ENCODE measurements at regions not wholly inside any gene's neighbourhood (a gene's known extent, or its start where the extent isn't known, plus 50 kb on each side); places are given as distances from the start of the nearest gene placed in this dataset.

GRCh38 chr3:117133066-117133465 is 423.5 kb downstream of the TUSC7 start:
- TF ChIP-seq, protein P1, sequence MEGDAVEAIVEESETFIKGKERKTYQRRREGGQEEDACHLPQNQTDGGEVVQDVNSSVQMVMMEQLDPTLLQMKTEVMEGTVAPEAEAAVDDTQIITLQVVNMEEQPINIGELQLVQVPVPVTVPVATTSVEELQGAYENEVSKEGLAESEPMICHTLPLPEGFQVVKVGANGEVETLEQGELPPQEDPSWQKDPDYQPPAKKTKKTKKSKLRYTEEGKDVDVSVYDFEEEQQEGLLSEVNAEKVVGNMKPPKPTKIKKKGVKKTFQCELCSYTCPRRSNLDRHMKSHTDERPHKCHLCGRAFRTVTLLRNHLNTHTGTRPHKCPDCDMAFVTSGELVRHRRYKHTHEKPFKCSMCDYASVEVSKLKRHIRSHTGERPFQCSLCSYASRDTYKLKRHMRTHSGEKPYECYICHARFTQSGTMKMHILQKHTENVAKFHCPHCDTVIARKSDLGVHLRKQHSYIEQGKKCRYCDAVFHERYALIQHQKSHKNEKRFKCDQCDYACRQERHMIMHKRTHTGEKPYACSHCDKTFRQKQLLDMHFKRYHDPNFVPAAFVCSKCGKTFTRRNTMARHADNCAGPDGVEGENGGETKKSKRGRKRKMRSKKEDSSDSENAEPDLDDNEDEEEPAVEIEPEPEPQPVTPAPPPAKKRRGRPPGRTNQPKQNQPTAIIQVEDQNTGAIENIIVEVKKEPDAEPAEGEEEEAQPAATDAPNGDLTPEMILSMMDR (IDR thresholded peaks at IDR 0.05), result no peak
- TF ChIP-seq EP300 (IDR thresholded peaks at IDR 0.05; ENCODE audit: low read depth) (no peak), POLR2AphosphoS5 (IDR thresholded peaks at IDR 0.05) (no peak), POLR2A (IDR thresholded peaks at IDR 0.05) (no peak)

Measured in transverse colon (tissue), 4 donors.